ENCODE measurements at regions not wholly inside any gene's neighbourhood (a gene's known extent, or its start where the extent isn't known, plus 50 kb on each side); places are given as distances from the start of the nearest gene placed in this dataset.

GRCh38 chr15:46307746-46308145 is 672.9 kb downstream of the SQOR start:
- DNase-seq (ENCODE audit: low read depth in 3 of 3) = no peak

GRCh38 chr15:46309914-46310313 is 675.1 kb downstream of the SQOR start:
- no peak for DNase-seq (ENCODE audit: low read depth in 3 of 3)

- DNase-seq (ENCODE audit: low read depth in 3 of 3) = peak; percentile 5 to 14 (median 12)
These were observed 677.4 kb downstream of the SQOR start for GRCh38 chr15:46312133-46312740.

DNA sequence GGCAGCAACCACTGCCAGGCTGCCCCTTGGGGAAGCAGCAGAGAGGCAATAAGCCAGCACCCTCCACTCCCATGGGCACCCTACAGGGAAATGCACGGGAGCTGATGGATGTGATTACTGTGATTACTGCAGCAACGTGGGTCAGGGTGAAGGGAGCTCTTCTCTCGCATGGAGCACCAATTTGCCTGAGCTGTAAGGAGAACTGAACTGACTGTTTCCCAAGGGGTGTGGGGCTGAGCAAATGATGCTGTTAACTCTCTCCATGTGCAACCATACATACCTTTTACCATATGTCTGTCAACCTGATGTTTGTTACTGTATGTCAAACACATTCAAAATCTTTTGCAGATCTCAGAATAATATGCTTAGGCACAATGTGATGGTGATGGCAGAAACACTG is 680.6 kb downstream of the SQOR start:
- no peak for DNase-seq (ENCODE audit: low read depth in 3 of 3)

- no peak for DNase-seq (ENCODE audit: low read depth in 3 of 3)
These were observed 681.2 kb downstream of the SQOR start for GRCh38 chr15:46316024-46316423.

- no peak for DNase-seq (ENCODE audit: low read depth in 3 of 3)
These were observed 682.2 kb downstream of the SQOR start for GRCh38 chr15:46317029-46317428.

GRCh38 chr15:46322753-46323152 is 687.9 kb downstream of the SQOR start:
- DNase-seq (ENCODE audit: low read depth in 3 of 3) = no peak

DNA sequence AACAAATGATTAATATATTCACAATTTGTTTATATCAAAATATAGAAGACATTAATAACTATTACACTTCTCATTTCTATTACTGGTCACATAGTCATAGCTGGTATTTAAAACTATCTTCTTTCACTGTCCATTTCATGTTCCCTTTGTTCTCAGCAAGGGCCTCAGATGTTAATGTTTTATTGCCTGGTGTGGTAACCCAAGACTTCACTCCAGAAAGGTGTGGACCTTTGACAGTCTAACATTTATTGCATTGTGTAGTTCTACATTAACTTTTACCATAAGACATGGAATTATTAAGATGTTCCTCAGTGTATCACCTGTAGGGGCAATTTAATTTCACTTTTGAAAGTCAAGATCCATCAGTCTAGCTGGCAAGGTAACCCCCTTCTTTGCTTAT is 691.3 kb downstream of the SQOR start:
- no peak for DNase-seq (ENCODE audit: low read depth in 3 of 3)

DNA sequence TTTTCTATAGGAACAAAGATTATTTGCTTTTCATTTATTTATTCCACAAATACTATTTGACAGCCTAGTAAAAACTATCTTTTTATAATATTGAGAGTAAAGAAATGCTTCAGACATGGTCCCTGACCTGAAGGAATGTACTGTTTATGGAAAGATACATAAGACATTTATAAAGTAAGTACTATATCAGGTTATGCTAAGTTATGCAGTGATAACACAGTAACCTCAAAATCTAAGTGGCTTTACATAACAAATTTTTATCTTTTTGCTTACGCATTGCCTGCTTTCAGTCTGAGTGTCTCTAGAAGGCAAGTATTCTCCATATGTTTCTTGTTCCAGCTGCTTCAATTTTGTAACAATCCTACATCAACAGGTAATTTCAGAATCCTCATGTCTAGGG is 694.0 kb downstream of the SQOR start:
- DNase-seq (ENCODE audit: low read depth in 3 of 3) = no peak

- DNase-seq (ENCODE audit: low read depth in 3 of 3) = no peak
These were observed 695.0 kb downstream of the SQOR start for GRCh38 chr15:46329876-46330275.

DNA sequence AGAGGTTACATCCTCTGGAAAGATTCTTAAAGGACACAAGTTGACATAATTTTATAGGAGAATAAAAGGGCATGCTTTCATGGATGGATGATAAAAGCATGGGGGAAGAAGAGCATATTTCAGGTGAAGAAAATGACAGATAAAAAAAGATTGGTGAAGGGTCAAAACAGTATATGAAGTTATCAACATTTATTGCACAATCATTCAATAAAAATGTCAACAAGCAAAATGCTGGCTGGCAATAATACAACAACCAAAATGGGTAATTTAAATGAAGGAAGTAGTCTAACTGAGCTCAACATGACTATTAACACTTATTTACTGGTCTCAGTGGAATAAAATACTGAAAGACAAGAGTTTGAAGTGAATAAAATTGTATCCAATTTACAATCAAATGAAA is 696.7 kb downstream of the SQOR start:
- DNase-seq (ENCODE audit: low read depth in 3 of 3) = no peak

DNA sequence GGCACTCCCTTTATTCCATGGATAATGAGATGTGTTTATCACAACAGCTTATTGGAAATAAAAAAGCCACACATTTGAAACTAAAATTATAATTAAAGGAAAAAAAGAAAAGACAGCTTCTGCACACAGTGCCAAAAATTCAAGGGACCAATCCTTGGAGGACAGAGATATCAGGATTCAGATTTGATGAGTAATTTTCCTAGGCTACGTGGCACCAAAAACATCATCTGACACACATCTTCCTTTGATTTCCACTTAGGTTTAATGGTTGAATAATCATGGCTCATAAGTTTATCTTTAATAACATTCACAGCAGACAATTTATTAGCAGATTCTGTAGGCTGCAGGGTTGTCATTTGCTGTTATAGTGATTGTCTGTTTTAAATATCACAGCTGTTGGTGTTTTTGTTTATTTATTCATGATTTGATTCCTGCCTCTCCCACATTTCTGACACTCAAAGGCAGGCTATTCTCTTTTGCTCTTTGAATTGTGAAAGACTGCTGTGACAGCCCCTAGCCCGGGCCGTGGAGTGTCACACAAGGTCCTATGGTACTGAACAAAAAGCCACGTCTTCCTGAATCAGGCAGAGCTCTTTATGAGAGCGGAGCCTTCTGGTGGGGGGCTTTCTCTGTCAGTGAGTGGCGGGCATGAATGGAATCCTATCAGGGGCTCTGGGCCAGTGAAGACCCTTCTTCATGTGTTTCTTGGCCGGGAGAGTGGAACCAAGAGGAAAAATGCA is 708.5 kb downstream of the SQOR start:
- no peak for DNase-seq (ENCODE audit: low read depth in 3 of 3)

DNA sequence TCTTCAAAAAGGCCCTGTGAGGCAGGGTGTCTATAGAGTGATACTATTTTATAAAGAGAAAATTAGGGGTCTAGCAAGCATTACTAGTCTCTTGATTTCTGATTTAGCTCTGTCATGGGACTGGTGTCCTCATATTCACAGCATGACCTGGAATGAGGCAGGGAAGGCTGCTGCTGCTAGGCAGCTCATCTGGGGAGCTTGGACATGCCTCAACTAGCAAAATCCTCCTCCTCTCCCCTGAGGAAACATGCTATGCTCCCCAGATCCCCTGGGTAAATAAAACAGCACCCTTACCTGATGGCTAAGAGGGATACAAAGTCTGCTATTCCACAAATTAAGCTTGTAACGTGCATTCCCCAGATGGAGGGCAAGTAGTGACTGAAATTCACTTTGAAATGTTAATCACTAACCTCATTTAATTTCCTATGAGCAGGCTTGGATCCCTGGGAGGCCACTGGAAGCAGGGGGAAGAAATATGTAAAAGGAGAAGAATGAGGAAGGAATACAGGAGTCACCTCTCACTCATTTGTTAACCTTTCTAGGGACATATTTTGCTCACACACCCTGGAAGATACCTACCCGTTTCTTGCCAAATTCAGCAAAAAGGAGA is 709.4 kb downstream of the SQOR start:
- no peak for DNase-seq (ENCODE audit: low read depth in 3 of 3)

GRCh38 chr15:46344915-46345314 is 710.1 kb downstream of the SQOR start:
- no peak for DNase-seq (ENCODE audit: low read depth in 3 of 3)

DNA sequence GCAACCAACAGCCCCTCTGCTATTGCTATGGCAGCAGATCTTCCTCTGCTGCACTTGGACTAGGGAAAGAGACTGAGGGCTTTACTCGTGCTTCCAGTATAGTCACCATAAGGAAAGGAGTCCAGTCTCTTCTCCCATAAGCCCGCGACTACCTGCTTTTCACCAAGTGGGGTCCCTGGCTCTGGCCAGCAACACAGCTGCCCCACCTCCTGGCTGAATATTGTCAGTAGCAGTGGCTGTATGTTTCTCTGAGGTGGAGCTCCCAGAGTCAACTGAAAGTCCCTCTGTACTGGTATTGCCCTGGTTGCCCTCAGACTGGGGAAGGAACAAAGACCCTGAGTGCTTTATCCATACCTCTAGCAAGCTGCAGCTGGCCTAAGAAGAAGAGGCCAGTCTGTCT is 719.6 kb downstream of the SQOR start:
- DNase-seq (ENCODE audit: low read depth in 3 of 3) = no peak

DNA sequence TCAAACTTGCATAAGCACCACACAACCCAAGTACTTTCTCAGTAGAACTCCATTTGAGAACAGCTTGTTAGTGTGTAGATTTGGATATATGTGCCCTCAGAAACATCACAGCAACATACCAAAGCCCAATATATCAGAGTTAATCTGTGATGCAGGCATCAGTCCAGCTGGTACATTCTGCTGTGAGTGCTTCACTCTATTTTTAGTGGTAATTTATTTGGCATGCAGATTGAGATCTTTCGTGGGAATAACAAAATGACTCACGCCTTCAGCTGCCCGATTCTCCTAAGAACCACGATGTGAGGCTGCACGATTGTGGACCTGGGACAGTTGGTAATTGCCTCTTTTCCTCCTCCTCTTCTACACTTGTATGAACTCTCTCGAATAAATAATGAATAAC is 730.7 kb downstream of the SQOR start:
- DNase-seq (ENCODE audit: low read depth in 3 of 3) = no peak

DNA sequence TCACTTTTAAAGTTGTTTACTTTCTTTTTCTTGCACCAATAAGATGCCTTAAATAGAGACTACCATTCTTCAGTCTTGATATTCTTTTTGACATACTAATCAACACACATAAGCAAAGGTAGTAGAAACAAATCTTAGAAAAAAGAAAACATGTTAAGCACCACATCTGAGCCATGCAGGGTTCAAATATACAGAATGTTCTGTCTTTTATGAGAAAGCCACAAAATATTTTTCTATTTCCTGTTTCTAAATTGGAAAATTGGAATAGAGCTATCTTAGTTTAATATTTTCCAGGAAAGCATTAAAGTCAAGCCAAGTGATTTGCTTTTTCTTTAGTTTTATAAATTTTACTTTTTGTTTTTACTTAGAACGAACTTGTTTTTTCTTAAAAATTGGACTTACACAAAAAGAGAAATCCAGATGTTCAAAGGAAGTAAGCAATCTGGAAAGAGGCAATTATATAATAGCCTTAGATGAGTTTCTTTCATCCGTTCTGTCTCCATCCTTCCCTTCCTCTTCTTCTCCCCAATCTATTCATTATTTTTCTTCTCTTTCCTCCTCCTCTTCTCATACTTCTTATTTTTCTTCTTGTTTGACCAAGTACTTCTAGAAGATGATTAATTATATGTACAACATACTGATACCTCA is 731.7 kb downstream of the SQOR start:
- DNase-seq (ENCODE audit: low read depth in 3 of 3) = no peak

DNA sequence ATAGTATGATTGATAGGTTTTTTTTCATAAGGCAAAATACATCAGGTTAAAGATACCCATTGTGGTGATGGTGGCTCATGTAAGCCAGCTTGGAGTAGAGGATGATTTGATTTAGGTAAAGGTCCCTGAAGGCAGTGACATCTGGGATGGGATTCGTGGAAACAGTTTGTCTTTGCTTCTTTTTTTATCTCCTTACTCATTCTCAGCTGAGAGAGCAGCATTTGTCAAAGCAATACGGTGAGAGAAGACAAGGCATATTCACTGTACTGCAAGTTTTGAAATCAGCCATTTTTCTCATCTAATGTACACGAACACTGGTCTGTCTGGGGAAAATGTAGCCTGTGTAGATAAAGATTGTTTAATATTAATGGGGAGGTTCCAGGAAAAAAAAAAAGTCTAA is 749.1 kb downstream of the SQOR start:
- no peak for DNase-seq (ENCODE audit: low read depth in 3 of 3)

GRCh38 chr15:46386356-46386755 is 751.5 kb downstream of the SQOR start:
- no peak for DNase-seq (ENCODE audit: low read depth in 3 of 3)

DNA sequence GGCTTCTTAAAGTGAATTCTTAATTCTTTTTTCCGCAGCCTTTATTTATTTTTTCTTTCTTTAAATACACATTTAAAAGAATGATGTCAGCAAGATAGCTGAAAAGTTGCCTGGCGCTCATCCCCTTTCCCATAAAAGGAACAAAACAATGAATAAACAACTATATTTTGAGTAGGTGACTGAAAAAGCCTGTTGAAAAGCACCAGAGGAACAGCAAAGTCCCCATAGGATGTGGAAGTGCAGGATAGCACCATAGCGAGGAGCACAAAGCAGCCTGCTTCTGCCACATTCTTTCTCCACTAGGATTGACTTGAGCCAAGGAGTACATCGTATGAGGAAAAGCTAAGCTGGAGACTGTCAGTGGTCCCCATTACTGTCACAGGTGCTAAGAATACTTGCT is 754.9 kb downstream of the SQOR start:
- DNase-seq (ENCODE audit: low read depth in 3 of 3) = no peak

GRCh38 chr15:46394463-46394862 is 759.6 kb downstream of the SQOR start:
- DNase-seq (ENCODE audit: low read depth in 3 of 3) = no peak

GRCh38 chr15:46408312-46408711 is 773.5 kb downstream of the SQOR start:
- DNase-seq (ENCODE audit: low read depth in 3 of 3) = no peak

GRCh38 chr15:46409841-46410301 is 775.0 kb downstream of the SQOR start:
- DNase-seq (ENCODE audit: low read depth in 3 of 3) = no peak

Data from stimulated activated CD4-positive, alpha-beta T cell treated with anti-CD3 and anti-CD28 coated beads, TNF-alpha, amount 100 ng/mL, for 4 hours (primary cell).